ENCODE measurements at regions not wholly inside any gene's neighbourhood (a gene's known extent, or its start where the extent isn't known, plus 50 kb on each side); places are given as distances from the start of the nearest gene placed in this dataset.

- TF ChIP-seq, protein P1, sequence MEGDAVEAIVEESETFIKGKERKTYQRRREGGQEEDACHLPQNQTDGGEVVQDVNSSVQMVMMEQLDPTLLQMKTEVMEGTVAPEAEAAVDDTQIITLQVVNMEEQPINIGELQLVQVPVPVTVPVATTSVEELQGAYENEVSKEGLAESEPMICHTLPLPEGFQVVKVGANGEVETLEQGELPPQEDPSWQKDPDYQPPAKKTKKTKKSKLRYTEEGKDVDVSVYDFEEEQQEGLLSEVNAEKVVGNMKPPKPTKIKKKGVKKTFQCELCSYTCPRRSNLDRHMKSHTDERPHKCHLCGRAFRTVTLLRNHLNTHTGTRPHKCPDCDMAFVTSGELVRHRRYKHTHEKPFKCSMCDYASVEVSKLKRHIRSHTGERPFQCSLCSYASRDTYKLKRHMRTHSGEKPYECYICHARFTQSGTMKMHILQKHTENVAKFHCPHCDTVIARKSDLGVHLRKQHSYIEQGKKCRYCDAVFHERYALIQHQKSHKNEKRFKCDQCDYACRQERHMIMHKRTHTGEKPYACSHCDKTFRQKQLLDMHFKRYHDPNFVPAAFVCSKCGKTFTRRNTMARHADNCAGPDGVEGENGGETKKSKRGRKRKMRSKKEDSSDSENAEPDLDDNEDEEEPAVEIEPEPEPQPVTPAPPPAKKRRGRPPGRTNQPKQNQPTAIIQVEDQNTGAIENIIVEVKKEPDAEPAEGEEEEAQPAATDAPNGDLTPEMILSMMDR (conservative IDR thresholded peaks at IDR 0.05 in 1 of 2, IDR thresholded peaks at IDR 0.05 in 1 of 2; ENCODE audit: extremely low read depth in 1 of 2, insufficient read depth in 1 of 2, low read depth in 1 of 2, low read length in 2 of 2), result no peak
- TF ChIP-seq EZH2 (IDR thresholded peaks at IDR 0.05; ENCODE audit: borderline replicate concordance, low read length), result no peak
Observed at GRCh38 chr20:23151885-23152284, 65.8 kb upstream of the CD93 start.

Data from mammary epithelial cell (primary cell).